H9 (cell line): ENCODE measurements at regions not wholly inside any gene's neighbourhood (a gene's known extent, or its start where the extent isn't known, plus 50 kb on each side); places are given as distances from the start of the nearest gene placed in this dataset.

Experiments
- DNase-seq: peaks from one replicate; pipeline ENCODE4 v3.0.0-alpha.2; 2017
- H2AFZ ChIP-seq: one replicate; pipeline ENCODE4 v1.6.1; 2013; ENCODE audit warnings: mild to moderate bottlenecking, low read length, control low read depth, moderate library complexity
- H2AK5ac ChIP-seq: 2 replicates; pipeline ENCODE4 v1.6.1; 2013; ENCODE audit warnings: low read length, control low read depth, mixed read lengths; ENCODE audit not compliant: insufficient read length
- H2BK120ac ChIP-seq: one replicate; pipeline ENCODE4 v1.6.1; 2013; ENCODE audit warnings: low read depth, mild to moderate bottlenecking, low read length, control low read depth, inconsistent platforms; ENCODE audit not compliant: poor library complexity, severe bottlenecking
- H2BK12ac ChIP-seq: 2 replicates; pipeline ENCODE4 v1.6.1; 2013; ENCODE audit warnings: low read length, control low read depth, mixed read lengths, low read depth; ENCODE audit not compliant: insufficient read length
- H2BK15ac ChIP-seq: 2 replicates; pipeline ENCODE4 v1.6.1; 2013; ENCODE audit warnings: low read depth, low read length, control low read depth
- H2BK20ac ChIP-seq: one replicate; pipeline ENCODE4 v1.6.1; 2013; ENCODE audit warnings: low read depth, mild to moderate bottlenecking, low read length, control low read depth, inconsistent platforms; ENCODE audit not compliant: poor library complexity, severe bottlenecking
- H2BK5ac ChIP-seq: 2 replicates; pipeline ENCODE4 v1.6.1; 2013; ENCODE audit warnings: low read length, control low read depth, mixed read lengths; ENCODE audit not compliant: insufficient read length
- H3K14ac ChIP-seq: 2 replicates; pipeline ENCODE4 v1.6.1; 2013; ENCODE audit warnings: low read length, control low read depth; ENCODE audit not compliant: insufficient read depth
- H3K18ac ChIP-seq: 2 replicates; pipeline ENCODE4 v1.6.1; 2013; ENCODE audit warnings: low read depth, mild to moderate bottlenecking, mixed read lengths, low read length, control low read depth; ENCODE audit not compliant: insufficient read length
- H3K23ac ChIP-seq: 2 replicates; pipeline ENCODE4 v1.6.1; 2013; ENCODE audit warnings: low read length, control low read depth, mixed read lengths, low read depth; ENCODE audit not compliant: insufficient read length
- H3K23me2 ChIP-seq: 2 replicates; pipeline ENCODE4 v1.6.1; 2013; ENCODE audit warnings: low read depth, mild to moderate bottlenecking, mixed read lengths, low read length, control low read depth; ENCODE audit not compliant: insufficient read length, poor library complexity, severe bottlenecking
- H3K27ac ChIP-seq: 2 replicates; pipeline ENCODE4 v1.5.1; 2013; ENCODE audit warnings: low read length, control low read depth, mixed read lengths, low read depth; ENCODE audit not compliant: insufficient read length
- H3K27me3 ChIP-seq: 2 replicates; pipeline ENCODE4 v1.6.1; 2013; ENCODE audit warnings: low read length, control low read depth, inconsistent platforms; ENCODE audit not compliant: insufficient read depth
- H3K4ac ChIP-seq: 2 replicates; pipeline ENCODE4 v1.6.1; 2013; ENCODE audit warnings: low read depth, mild to moderate bottlenecking, control low read depth, inconsistent platforms, low read length, moderate library complexity
- H3K4me1 ChIP-seq: 2 replicates; pipeline ENCODE4 v1.6.1; 2013; ENCODE audit warnings: low read length, control low read depth, inconsistent platforms; ENCODE audit not compliant: insufficient read depth
- H3K4me2 ChIP-seq: 2 replicates; pipeline ENCODE4 v1.6.1; 2013; ENCODE audit warnings: low read length, control low read depth, mixed read lengths; ENCODE audit not compliant: insufficient read length, insufficient read depth
- H3K56ac ChIP-seq: 2 replicates; pipeline ENCODE4 v1.6.1; 2013; ENCODE audit warnings: low read depth, mild to moderate bottlenecking, mixed read lengths, low read length, control low read depth; ENCODE audit not compliant: insufficient read length
- H3K79me1 ChIP-seq: 2 replicates; pipeline ENCODE4 v1.6.1; 2013; ENCODE audit warnings: low read depth, mild to moderate bottlenecking, moderate library complexity, low read length, control low read depth, inconsistent platforms; ENCODE audit not compliant: insufficient read depth, poor library complexity, severe bottlenecking
- H3K79me2 ChIP-seq: 2 replicates; pipeline ENCODE4 v1.6.1; 2013; ENCODE audit warnings: low read length, control low read depth, inconsistent platforms; ENCODE audit not compliant: insufficient read depth
- H3K9ac ChIP-seq: 2 replicates; pipeline ENCODE4 v1.6.1; 2013; ENCODE audit warnings: low read length, control low read depth, mixed read lengths; ENCODE audit not compliant: insufficient read length; ENCODE audit errors: extremely low read depth
- H3K9me3 ChIP-seq: one replicate; pipeline ENCODE4 v1.6.1; 2013; ENCODE audit warnings: low read depth, low read length, inconsistent platforms; ENCODE audit not compliant: control insufficient read depth
- H3T11ph ChIP-seq: one replicate; pipeline ENCODE4 v1.6.1; 2013; ENCODE audit warnings: mild to moderate bottlenecking, low read length, control low read depth, inconsistent platforms
- H4K20me1 ChIP-seq: one replicate; pipeline ENCODE4 v1.6.1; 2013; ENCODE audit not compliant: control insufficient read depth, insufficient read length, insufficient read depth
- H4K5ac ChIP-seq: 2 replicates; pipeline ENCODE4 v1.6.1; 2013; ENCODE audit warnings: low read depth, mild to moderate bottlenecking, mixed read lengths, low read length, control low read depth; ENCODE audit not compliant: insufficient read length
- H4K8ac ChIP-seq: replicated peaks from 2 replicates; pipeline ENCODE4 v1.6.1; 2013; ENCODE audit warnings: low read length, control low read depth, mixed read lengths, low read depth; ENCODE audit not compliant: insufficient read length
- H4K91ac ChIP-seq: 2 replicates; pipeline ENCODE4 v1.6.1; 2013; ENCODE audit warnings: low read depth, mild to moderate bottlenecking, moderate library complexity, mixed read lengths, low read length, control low read depth; ENCODE audit not compliant: insufficient read length
- H3K27ac Mint-ChIP-seq, 3 experiments: 2 replicates in 2 of 3; 3 replicates in 1 of 3; pipeline ENCODE4 v1.8.0; 2020 to 2021; ENCODE audit warnings: mixed read lengths in 3 of 3, mild to moderate bottlenecking in 1 of 3, moderate library complexity in 1 of 3
- H3K27me3 Mint-ChIP-seq: 2 replicates; pipeline ENCODE4 v1.8.0; 2021; ENCODE audit warnings: low read depth, mild to moderate bottlenecking, moderate library complexity, mixed read lengths
- H3K36me3 Mint-ChIP-seq, 3 experiments: 2 replicates in 2 of 3; 3 replicates in 1 of 3; pipeline ENCODE4 v1.8.0; 2020 to 2021; ENCODE audit warnings: low read depth in 3 of 3, mixed read lengths in 3 of 3; ENCODE audit not compliant: insufficient read depth in 1 of 3
- H3K4me1 Mint-ChIP-seq, 2 experiments: 2 replicates each; pipeline ENCODE4 v1.8.0; 2020; ENCODE audit warnings: mixed read lengths in 2 of 2
- H3K4me3 Mint-ChIP-seq, 2 experiments: 2 replicates in 1 of 2; 3 replicates in 1 of 2; pipeline ENCODE4 v1.8.0; 2020 to 2021; ENCODE audit warnings: mild to moderate bottlenecking in 2 of 2, mixed read lengths in 2 of 2, moderate library complexity in 1 of 2
- H3K9me3 Mint-ChIP-seq, 2 experiments: 2 replicates in 1 of 2; 3 replicates in 1 of 2; pipeline ENCODE4 v1.8.0; 2020; ENCODE audit warnings: mild to moderate bottlenecking in 2 of 2, mixed read lengths in 2 of 2, moderate library complexity in 1 of 2
- CTCF ChIP-seq: fragments of 200-600 bp; sonication (generic); conservative IDR thresholded peaks from 3 replicates; pipeline ENCODE4 v1.8.0; 2021; ENCODE audit warnings: antibody characterized with exemption, mild to moderate bottlenecking
- WGBS: extraction: QIAGEN DNeasy Blood & Tissue Kit; methylation state at CpG from one replicate; pipeline ENCODE4 v1.1.7; 2013; ENCODE audit warnings: missing lambda C conversion rate, low lambda C conversion rate, mixed read lengths; ENCODE audit not compliant: insufficient read length; ENCODE audit errors: extremely low coverage; 5-methylcytosine and 5-hydroxymethylcytosine counted together

GRCh38 chr3:5633960-5634359 lies 446.5 kb downstream of the EDEM1 start:
- no peaks in the 10 kb centered on the region for H3K79me2 ChIP-seq
- H3K4ac ChIP-seq, result no peak overlapping the region
- WGBS, result no CpG with 5 or more reads among the region's 10 CpGs
- DNase-seq, result peak; percentile 31
- no peaks in the 10 kb centered on the region for H3K23me2 ChIP-seq
- no peak for TF ChIP-seq CTCF
- no peak overlapping the region for H4K91ac ChIP-seq
- no peak overlapping the region for H3K4me2 ChIP-seq
- Mint-ChIP-seq H3K4me3 (no peak overlapping the region), H3K4me1 (peaks cover 9 to 13% of the 10 kb centered on the region in 2 experiments), H3K27me3 (peaks cover 1% of the 10 kb centered on the region; the same call in 1 of the 2 replicates), H3K9me3 (peaks cover 2 to 10% of the 10 kb centered on the region in 2 experiments; a peak in 4 of 5 replicates), H3K36me3 (peaks cover 0 to 7% (median 0%) of the 10 kb centered on the region in 3 experiments; a peak in 2 of 7 replicates), H3K27ac (no peak overlapping the region)
- H2AFZ ChIP-seq, result no peak overlapping the region
- no peak overlapping the region for H3K18ac ChIP-seq
- no peak overlapping the region for H2BK5ac ChIP-seq
- no peak overlapping the region for H2BK20ac ChIP-seq
- H3K27me3 ChIP-seq, result no peaks in the 10 kb centered on the region
- H2BK120ac ChIP-seq, result no peak overlapping the region
- no peak overlapping the region for H3K9ac ChIP-seq
- no peak overlapping the region for H2BK12ac ChIP-seq
- H3K14ac ChIP-seq, result no peak overlapping the region; the same call in 1 of the 2 replicates
- H4K20me1 ChIP-seq, result no peaks in the 10 kb centered on the region
- H3K79me1 ChIP-seq, result no peaks in the 10 kb centered on the region
- no peak overlapping the region for H3T11ph ChIP-seq
- no peak overlapping the region for H2AK5ac ChIP-seq
- no peak overlapping the region for H4K8ac ChIP-seq
- H3K4me1 ChIP-seq, result no peaks in the 10 kb centered on the region
- H3K9me3 ChIP-seq, result no peaks in the 10 kb centered on the region
- H3K56ac ChIP-seq, result no peak overlapping the region
- no peak overlapping the region for H3K27ac ChIP-seq
- H3K23ac ChIP-seq, result no peak overlapping the region
- no peak overlapping the region for H2BK15ac ChIP-seq
- no peak overlapping the region for H4K5ac ChIP-seq
